H9 (cell line): ENCODE measurements at regions not wholly inside any gene's neighbourhood (a gene's known extent, or its start where the extent isn't known, plus 50 kb on each side); places are given as distances from the start of the nearest gene placed in this dataset.

Experiments
- DNase-seq: peaks from one replicate; pipeline ENCODE4 v3.0.0-alpha.2; 2017
- H2AFZ ChIP-seq: one replicate; pipeline ENCODE4 v1.6.1; 2013; ENCODE audit warnings: mild to moderate bottlenecking, low read length, control low read depth, moderate library complexity
- H2AK5ac ChIP-seq: 2 replicates; pipeline ENCODE4 v1.6.1; 2013; ENCODE audit warnings: low read length, control low read depth, mixed read lengths; ENCODE audit not compliant: insufficient read length
- H2BK120ac ChIP-seq: one replicate; pipeline ENCODE4 v1.6.1; 2013; ENCODE audit warnings: low read depth, mild to moderate bottlenecking, low read length, control low read depth, inconsistent platforms; ENCODE audit not compliant: poor library complexity, severe bottlenecking
- H2BK12ac ChIP-seq: 2 replicates; pipeline ENCODE4 v1.6.1; 2013; ENCODE audit warnings: low read length, control low read depth, mixed read lengths, low read depth; ENCODE audit not compliant: insufficient read length
- H2BK15ac ChIP-seq: 2 replicates; pipeline ENCODE4 v1.6.1; 2013; ENCODE audit warnings: low read depth, low read length, control low read depth
- H2BK20ac ChIP-seq: one replicate; pipeline ENCODE4 v1.6.1; 2013; ENCODE audit warnings: low read depth, mild to moderate bottlenecking, low read length, control low read depth, inconsistent platforms; ENCODE audit not compliant: poor library complexity, severe bottlenecking
- H2BK5ac ChIP-seq: 2 replicates; pipeline ENCODE4 v1.6.1; 2013; ENCODE audit warnings: low read length, control low read depth, mixed read lengths; ENCODE audit not compliant: insufficient read length
- H3K14ac ChIP-seq: 2 replicates; pipeline ENCODE4 v1.6.1; 2013; ENCODE audit warnings: low read length, control low read depth; ENCODE audit not compliant: insufficient read depth
- H3K18ac ChIP-seq: 2 replicates; pipeline ENCODE4 v1.6.1; 2013; ENCODE audit warnings: low read depth, mild to moderate bottlenecking, mixed read lengths, low read length, control low read depth; ENCODE audit not compliant: insufficient read length
- H3K23ac ChIP-seq: 2 replicates; pipeline ENCODE4 v1.6.1; 2013; ENCODE audit warnings: low read length, control low read depth, mixed read lengths, low read depth; ENCODE audit not compliant: insufficient read length
- H3K23me2 ChIP-seq: 2 replicates; pipeline ENCODE4 v1.6.1; 2013; ENCODE audit warnings: low read depth, mild to moderate bottlenecking, mixed read lengths, low read length, control low read depth; ENCODE audit not compliant: insufficient read length, poor library complexity, severe bottlenecking
- H3K27ac ChIP-seq: 2 replicates; pipeline ENCODE4 v1.5.1; 2013; ENCODE audit warnings: low read length, control low read depth, mixed read lengths, low read depth; ENCODE audit not compliant: insufficient read length
- H3K27me3 ChIP-seq: 2 replicates; pipeline ENCODE4 v1.6.1; 2013; ENCODE audit warnings: low read length, control low read depth, inconsistent platforms; ENCODE audit not compliant: insufficient read depth
- H3K4ac ChIP-seq: 2 replicates; pipeline ENCODE4 v1.6.1; 2013; ENCODE audit warnings: low read depth, mild to moderate bottlenecking, control low read depth, inconsistent platforms, low read length, moderate library complexity
- H3K4me1 ChIP-seq: 2 replicates; pipeline ENCODE4 v1.6.1; 2013; ENCODE audit warnings: low read length, control low read depth, inconsistent platforms; ENCODE audit not compliant: insufficient read depth
- H3K4me2 ChIP-seq: 2 replicates; pipeline ENCODE4 v1.6.1; 2013; ENCODE audit warnings: low read length, control low read depth, mixed read lengths; ENCODE audit not compliant: insufficient read length, insufficient read depth
- H3K56ac ChIP-seq: 2 replicates; pipeline ENCODE4 v1.6.1; 2013; ENCODE audit warnings: low read depth, mild to moderate bottlenecking, mixed read lengths, low read length, control low read depth; ENCODE audit not compliant: insufficient read length
- H3K79me1 ChIP-seq: 2 replicates; pipeline ENCODE4 v1.6.1; 2013; ENCODE audit warnings: low read depth, mild to moderate bottlenecking, moderate library complexity, low read length, control low read depth, inconsistent platforms; ENCODE audit not compliant: insufficient read depth, poor library complexity, severe bottlenecking
- H3K79me2 ChIP-seq: 2 replicates; pipeline ENCODE4 v1.6.1; 2013; ENCODE audit warnings: low read length, control low read depth, inconsistent platforms; ENCODE audit not compliant: insufficient read depth
- H3K9ac ChIP-seq: 2 replicates; pipeline ENCODE4 v1.6.1; 2013; ENCODE audit warnings: low read length, control low read depth, mixed read lengths; ENCODE audit not compliant: insufficient read length; ENCODE audit errors: extremely low read depth
- H3K9me3 ChIP-seq: one replicate; pipeline ENCODE4 v1.6.1; 2013; ENCODE audit warnings: low read depth, low read length, inconsistent platforms; ENCODE audit not compliant: control insufficient read depth
- H3T11ph ChIP-seq: one replicate; pipeline ENCODE4 v1.6.1; 2013; ENCODE audit warnings: mild to moderate bottlenecking, low read length, control low read depth, inconsistent platforms
- H4K20me1 ChIP-seq: one replicate; pipeline ENCODE4 v1.6.1; 2013; ENCODE audit not compliant: control insufficient read depth, insufficient read length, insufficient read depth
- H4K5ac ChIP-seq: 2 replicates; pipeline ENCODE4 v1.6.1; 2013; ENCODE audit warnings: low read depth, mild to moderate bottlenecking, mixed read lengths, low read length, control low read depth; ENCODE audit not compliant: insufficient read length
- H4K8ac ChIP-seq: replicated peaks from 2 replicates; pipeline ENCODE4 v1.6.1; 2013; ENCODE audit warnings: low read length, control low read depth, mixed read lengths, low read depth; ENCODE audit not compliant: insufficient read length
- H4K91ac ChIP-seq: 2 replicates; pipeline ENCODE4 v1.6.1; 2013; ENCODE audit warnings: low read depth, mild to moderate bottlenecking, moderate library complexity, mixed read lengths, low read length, control low read depth; ENCODE audit not compliant: insufficient read length
- H3K27ac Mint-ChIP-seq, 3 experiments: 2 replicates in 2 of 3; 3 replicates in 1 of 3; pipeline ENCODE4 v1.8.0; 2020 to 2021; ENCODE audit warnings: mixed read lengths in 3 of 3, mild to moderate bottlenecking in 1 of 3, moderate library complexity in 1 of 3
- H3K27me3 Mint-ChIP-seq: 2 replicates; pipeline ENCODE4 v1.8.0; 2021; ENCODE audit warnings: low read depth, mild to moderate bottlenecking, moderate library complexity, mixed read lengths
- H3K36me3 Mint-ChIP-seq, 3 experiments: 2 replicates in 2 of 3; 3 replicates in 1 of 3; pipeline ENCODE4 v1.8.0; 2020 to 2021; ENCODE audit warnings: low read depth in 3 of 3, mixed read lengths in 3 of 3; ENCODE audit not compliant: insufficient read depth in 1 of 3
- H3K4me1 Mint-ChIP-seq, 2 experiments: 2 replicates each; pipeline ENCODE4 v1.8.0; 2020; ENCODE audit warnings: mixed read lengths in 2 of 2
- H3K4me3 Mint-ChIP-seq, 2 experiments: 2 replicates in 1 of 2; 3 replicates in 1 of 2; pipeline ENCODE4 v1.8.0; 2020 to 2021; ENCODE audit warnings: mild to moderate bottlenecking in 2 of 2, mixed read lengths in 2 of 2, moderate library complexity in 1 of 2
- H3K9me3 Mint-ChIP-seq, 2 experiments: 2 replicates in 1 of 2; 3 replicates in 1 of 2; pipeline ENCODE4 v1.8.0; 2020; ENCODE audit warnings: mild to moderate bottlenecking in 2 of 2, mixed read lengths in 2 of 2, moderate library complexity in 1 of 2
- TF ChIP-seq, protein P1 (sequence below): fragments of 200-600 bp; sonication (generic); conservative IDR thresholded peaks from 3 replicates; pipeline ENCODE4 v1.8.0; 2021; ENCODE audit warnings: antibody characterized with exemption, mild to moderate bottlenecking

DNA sequence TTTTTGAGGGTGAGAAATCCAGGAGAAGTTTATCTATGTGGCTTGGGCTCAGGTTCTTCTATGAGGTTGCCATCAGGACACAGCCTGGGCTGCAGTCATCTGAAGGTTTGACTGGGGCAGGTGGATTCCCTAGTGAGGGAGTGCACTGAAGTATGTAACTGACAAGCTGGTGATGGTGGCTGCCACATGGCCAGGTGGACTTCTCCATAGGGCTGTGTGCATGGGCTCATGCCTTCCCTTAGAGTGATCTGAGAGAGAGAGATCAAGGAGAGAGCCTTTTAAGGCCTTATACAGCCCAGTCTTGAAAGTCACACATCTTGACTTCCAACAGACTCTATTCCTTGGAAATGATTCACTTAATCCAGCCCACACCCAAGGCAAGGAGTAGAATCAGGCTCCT, 266.6 kb upstream of the PITRM1 start:
- Histone ChIP-seq H3K79me1 (no peaks in the 10 kb centered on the region), H3K79me2 (no peaks in the 10 kb centered on the region), H2AK5ac (no peak overlapping the region), H3K9me3 (no peaks in the 10 kb centered on the region), H3K27ac (no peak overlapping the region), H2BK12ac (no peak overlapping the region), H2BK15ac (no peak overlapping the region), H2BK120ac (no peak overlapping the region), H3K9ac (no peak overlapping the region), H4K5ac (no peak overlapping the region), H3K4me2 (no peak overlapping the region), H3K18ac (no peak overlapping the region), H4K8ac (no peak overlapping the region), H3K14ac (no peak overlapping the region), H3T11ph (no peak overlapping the region), H2AFZ (no peak overlapping the region), H3K23ac (no peak overlapping the region), H3K4me1 (no peaks in the 10 kb centered on the region), H2BK5ac (no peak overlapping the region), H3K23me2 (no peaks in the 10 kb centered on the region), H2BK20ac (no peak overlapping the region), H3K56ac (no peak overlapping the region), H3K4ac (no peak overlapping the region), H4K20me1 (no peaks in the 10 kb centered on the region), H3K27me3 (no peaks in the 10 kb centered on the region), H4K91ac (no peak overlapping the region)
- Mint-ChIP-seq H3K27ac (no peak overlapping the region), H3K36me3 (peaks cover 3 to 8% (median 6%) of the 10 kb centered on the region in 3 experiments; a peak in 6 of 7 replicates), H3K9me3 (peaks cover 6 to 23% of the 10 kb centered on the region in 2 experiments), H3K4me3 (no peak overlapping the region), H3K27me3 (no peaks in the 10 kb centered on the region), H3K4me1 (peaks cover 0 to 4% of the 10 kb centered on the region in 2 experiments; a peak in 3 of 4 replicates)
- TF ChIP-seq, protein P1, sequence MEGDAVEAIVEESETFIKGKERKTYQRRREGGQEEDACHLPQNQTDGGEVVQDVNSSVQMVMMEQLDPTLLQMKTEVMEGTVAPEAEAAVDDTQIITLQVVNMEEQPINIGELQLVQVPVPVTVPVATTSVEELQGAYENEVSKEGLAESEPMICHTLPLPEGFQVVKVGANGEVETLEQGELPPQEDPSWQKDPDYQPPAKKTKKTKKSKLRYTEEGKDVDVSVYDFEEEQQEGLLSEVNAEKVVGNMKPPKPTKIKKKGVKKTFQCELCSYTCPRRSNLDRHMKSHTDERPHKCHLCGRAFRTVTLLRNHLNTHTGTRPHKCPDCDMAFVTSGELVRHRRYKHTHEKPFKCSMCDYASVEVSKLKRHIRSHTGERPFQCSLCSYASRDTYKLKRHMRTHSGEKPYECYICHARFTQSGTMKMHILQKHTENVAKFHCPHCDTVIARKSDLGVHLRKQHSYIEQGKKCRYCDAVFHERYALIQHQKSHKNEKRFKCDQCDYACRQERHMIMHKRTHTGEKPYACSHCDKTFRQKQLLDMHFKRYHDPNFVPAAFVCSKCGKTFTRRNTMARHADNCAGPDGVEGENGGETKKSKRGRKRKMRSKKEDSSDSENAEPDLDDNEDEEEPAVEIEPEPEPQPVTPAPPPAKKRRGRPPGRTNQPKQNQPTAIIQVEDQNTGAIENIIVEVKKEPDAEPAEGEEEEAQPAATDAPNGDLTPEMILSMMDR, result no peak
- DNase-seq, result no peak
